Adrenal gland (tissue), 9 donors: ENCODE measurements at regions not wholly inside any gene's neighbourhood (a gene's known extent, or its start where the extent isn't known, plus 50 kb on each side); places are given as distances from the start of the nearest gene placed in this dataset.
"Not testable (repeated sequence)": the region's sequence is repeated elsewhere in the genome, so short reads cannot be mapped to it uniquely, and the experiment has no call there.

Experiments used
- DNase-seq, 7 donors: peaks; one replicate each; pipeline ENCODE4 v3.0.0-alpha.2; 2019 to 2020
- H3K27ac ChIP-seq, 5 donors: fragments of 200-600 bp; sonication (generic) in 4 of 5; 1 replicate in 3 of 5; 2 replicates in 2 of 5; pipeline versions ENCODE4 v1.5.1 to v1.8.0; 2016 to 2020; ENCODE audit warnings: mild to moderate bottlenecking in 1 of 5
- H3K27me3 ChIP-seq: fragments of 200-600 bp; 2 replicates; pipeline ENCODE4 v1.8.0; 2021
- H3K36me3 ChIP-seq, 2 donors: fragments of 200-600 bp; replicated peaks in 1 of 2; 1 replicate in 1 of 2; 2 replicates in 1 of 2; pipeline versions ENCODE4 v1.5.1 to v1.8.0; 2018 to 2022
- H3K4me1 ChIP-seq, 2 donors: fragments of 200-600 bp; replicated peaks in 1 of 2; 1 replicate in 1 of 2; 2 replicates in 1 of 2; pipeline versions ENCODE4 v1.5.1 to v1.8.0; 2018 to 2021
- H3K4me3 ChIP-seq, 4 donors: fragments of 200-600 bp; sonication (generic) in 3 of 4; one replicate each; pipeline ENCODE4 v1.5.1; 2016 to 2018
- H3K9me3 ChIP-seq, 3 donors: fragments of 200-600 bp; sonication (generic) in 1 of 3; replicated peaks in 1 of 3; 1 replicate in 2 of 3; 2 replicates in 1 of 3; pipeline versions ENCODE4 v1.5.1 to v1.8.0; 2016 to 2021
- POLR2A ChIP-seq, 2 donors: fragments of 450-650 bp; IDR thresholded peaks; one replicate each; pipeline ENCODE4 v1.6.1; 2017; ENCODE audit warnings: antibody characterized with exemption in 2 of 2, mild to moderate bottlenecking in 2 of 2, moderate library complexity in 1 of 2
- WGBS, 4 donors: extraction: QIAGEN DNeasy Blood & Tissue Kit in 2 of 4; methylation state at CpG; one replicate each; pipeline versions ENCODE4 v1.1.5 to v1.1.7; 2013 to 2017; 5-methylcytosine and 5-hydroxymethylcytosine counted together
- intact Hi-C, 2 donors: fragments of 100-400 bp; cut with DNase I; formaldehyde crosslinking; loops; one replicate each; pipeline versions ENCODE4 v1.14.1 to v1.15.0; 2022 to 2023
- TF ChIP-seq, protein P1 (sequence below), 6 experiments: fragments of 450-650 bp in 4 of 6; fragments of 200-600 bp in 2 of 6; sonication (generic) in 1 of 6; IDR thresholded peaks; 1 replicate in 5 of 6; 2 replicates in 1 of 6; pipeline versions ENCODE4 v1.5.1 to v1.8.0; 2016 to 2021; ENCODE audit warnings: antibody characterized with exemption in 6 of 6, mild to moderate bottlenecking in 2 of 6, moderate library complexity in 1 of 6
- donor health status: healthy with polysubstance abuse.
- donor health status: Bipolar disorder and iron deficiency.
- donor health status: DM: yes; HTN: yes; CAD: no.
- donor health status: DM: no; HTN: no; CAD: no.
- donor health status: DM: no; HTN: no; CAD: no.

DNA sequence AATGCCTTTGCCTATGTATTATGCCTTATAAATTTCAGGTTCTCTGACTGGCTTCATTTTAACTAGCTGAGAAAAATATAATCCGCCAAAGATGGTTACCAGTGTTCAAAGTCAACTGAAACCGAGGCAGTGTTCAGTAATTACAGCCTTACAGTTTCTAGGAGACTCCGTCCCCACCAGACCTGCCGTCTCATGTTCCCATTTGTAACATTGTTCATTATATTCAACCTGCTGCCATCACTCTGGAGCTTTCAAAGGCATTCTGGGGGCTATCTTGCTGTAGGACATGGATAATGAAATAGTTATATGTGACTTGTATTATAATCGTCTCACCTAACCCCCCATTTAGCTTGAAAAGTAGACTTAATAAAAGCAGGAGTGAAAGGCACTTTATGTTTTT lies 302.5 kb downstream of the RWDD3 start:
- H3K4me3 ChIP-seq: no peak overlapping the region
- no peak for DNase-seq
- no peaks in the 10 kb centered on the region for H3K27me3 ChIP-seq
- no peaks in the 10 kb centered on the region for H3K36me3 ChIP-seq
- H3K9me3 ChIP-seq: no peaks in the 10 kb centered on the region
- 72 to 80% (median 77%) methylated on average over 5 of the region's 5 CpGs for WGBS, 4 donors
- H3K4me1 ChIP-seq: no peaks in the 10 kb centered on the region
- TF ChIP-seq, protein P1, sequence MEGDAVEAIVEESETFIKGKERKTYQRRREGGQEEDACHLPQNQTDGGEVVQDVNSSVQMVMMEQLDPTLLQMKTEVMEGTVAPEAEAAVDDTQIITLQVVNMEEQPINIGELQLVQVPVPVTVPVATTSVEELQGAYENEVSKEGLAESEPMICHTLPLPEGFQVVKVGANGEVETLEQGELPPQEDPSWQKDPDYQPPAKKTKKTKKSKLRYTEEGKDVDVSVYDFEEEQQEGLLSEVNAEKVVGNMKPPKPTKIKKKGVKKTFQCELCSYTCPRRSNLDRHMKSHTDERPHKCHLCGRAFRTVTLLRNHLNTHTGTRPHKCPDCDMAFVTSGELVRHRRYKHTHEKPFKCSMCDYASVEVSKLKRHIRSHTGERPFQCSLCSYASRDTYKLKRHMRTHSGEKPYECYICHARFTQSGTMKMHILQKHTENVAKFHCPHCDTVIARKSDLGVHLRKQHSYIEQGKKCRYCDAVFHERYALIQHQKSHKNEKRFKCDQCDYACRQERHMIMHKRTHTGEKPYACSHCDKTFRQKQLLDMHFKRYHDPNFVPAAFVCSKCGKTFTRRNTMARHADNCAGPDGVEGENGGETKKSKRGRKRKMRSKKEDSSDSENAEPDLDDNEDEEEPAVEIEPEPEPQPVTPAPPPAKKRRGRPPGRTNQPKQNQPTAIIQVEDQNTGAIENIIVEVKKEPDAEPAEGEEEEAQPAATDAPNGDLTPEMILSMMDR (IDR thresholded peaks at IDR 0.05): no peak
- no peak for TF ChIP-seq POLR2A (IDR thresholded peaks at IDR 0.05)
- intact Hi-C loops: no loop called here
- no peak overlapping the region for H3K27ac ChIP-seq

DNA sequence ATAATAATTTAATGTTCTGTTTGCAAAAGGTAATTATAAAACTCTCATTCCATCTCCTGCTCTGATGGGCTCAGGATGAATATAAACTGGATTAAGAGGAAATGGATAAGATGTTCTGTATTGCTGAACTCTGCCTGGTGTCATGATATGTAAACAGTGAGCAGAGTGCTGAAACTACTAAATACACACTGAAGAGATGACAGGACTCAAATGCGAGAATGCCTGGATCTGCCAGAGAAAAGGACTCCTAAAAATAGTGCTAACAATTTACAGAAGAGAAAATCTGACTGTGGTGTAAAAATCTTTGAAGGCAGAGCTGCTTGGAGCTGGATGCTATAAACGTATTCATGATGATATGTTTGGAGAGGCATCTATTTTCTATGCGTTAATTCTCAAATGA lies 303.2 kb downstream of the RWDD3 start:
- H3K9me3 ChIP-seq: no peaks in the 10 kb centered on the region
- no peak overlapping the region for H3K27ac ChIP-seq
- 48 to 66% (median 61%) methylated on average over 3 of the region's 3 CpGs for WGBS, 4 donors

DNA sequence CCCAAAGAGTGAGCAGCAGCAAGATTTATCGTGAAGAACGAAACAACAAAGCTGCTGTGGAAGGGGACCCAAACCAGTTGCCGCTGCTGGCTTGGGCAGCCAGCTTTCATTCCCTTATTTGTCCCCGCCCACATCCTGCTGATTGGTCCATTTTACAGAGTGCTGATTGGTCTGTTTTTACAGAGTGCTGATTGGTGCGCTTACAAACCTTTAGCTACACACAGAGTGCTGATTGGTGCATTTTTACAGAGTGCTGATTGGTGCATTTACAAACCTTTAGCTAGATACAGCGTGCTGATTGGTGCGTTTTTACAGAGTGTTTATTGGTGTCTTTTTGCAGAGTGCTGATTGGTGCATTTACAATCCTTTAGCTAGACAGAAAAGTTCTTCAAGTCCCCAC lies 304.2 kb downstream of the RWDD3 start:
- intact Hi-C loops, H3K27me3 ChIP-seq, H3K4me3 ChIP-seq, H3K9me3 ChIP-seq, H3K27ac ChIP-seq, H3K4me1 ChIP-seq, DNase-seq, H3K36me3 ChIP-seq: not testable (repeated sequence)
- 83 to 91% (median 87%) methylated on average over 7 of the region's 7 CpGs for WGBS, 4 donors

More for the DNA sequence above, 303.2 kb downstream of the RWDD3 start:
- intact Hi-C loops: no loop called here
- Histone ChIP-seq H3K4me1 (no peaks in the 10 kb centered on the region), H3K4me3 (no peak overlapping the region), H3K36me3 (no peaks in the 10 kb centered on the region), H3K27me3 (no peaks in the 10 kb centered on the region)
- DNase-seq: no peak
- no peak for TF ChIP-seq POLR2A (IDR thresholded peaks at IDR 0.05)

DNA sequence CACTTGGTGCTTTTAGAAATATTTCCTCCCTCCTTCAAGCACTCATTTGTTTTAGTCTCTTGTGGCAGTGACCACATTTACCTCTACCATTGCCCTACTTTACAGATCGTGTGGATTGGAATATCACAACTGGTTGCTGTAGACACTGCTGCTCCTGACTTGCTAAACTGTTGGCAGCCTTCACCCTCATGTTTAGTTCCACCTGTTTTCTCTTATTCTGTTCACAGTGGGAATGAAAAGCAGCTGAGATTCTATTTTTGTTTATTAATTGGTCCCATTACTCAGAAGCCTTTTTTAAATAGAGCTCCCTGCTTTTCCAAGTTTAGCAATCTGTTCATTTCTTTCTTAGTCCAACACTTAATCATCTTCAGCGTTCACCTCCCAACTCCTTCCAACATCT lies 308.9 kb downstream of the RWDD3 start:
- Histone ChIP-seq H3K27ac (no peak overlapping the region), H3K4me1 (no peaks in the 10 kb centered on the region), H3K9me3 (no peaks in the 10 kb centered on the region), H3K4me3 (no peak overlapping the region), H3K36me3 (no peaks in the 10 kb centered on the region), H3K27me3 (no peaks in the 10 kb centered on the region)
- WGBS, 4 donors: 67 to 74% (median 73%) methylated on average over 2 of the region's 2 CpGs
- intact Hi-C loops: no loop called here
- no peak for DNase-seq
- TF ChIP-seq POLR2A (IDR thresholded peaks at IDR 0.05): no peak
- TF ChIP-seq, protein P1 (IDR thresholded peaks at IDR 0.05): no peak

DNA sequence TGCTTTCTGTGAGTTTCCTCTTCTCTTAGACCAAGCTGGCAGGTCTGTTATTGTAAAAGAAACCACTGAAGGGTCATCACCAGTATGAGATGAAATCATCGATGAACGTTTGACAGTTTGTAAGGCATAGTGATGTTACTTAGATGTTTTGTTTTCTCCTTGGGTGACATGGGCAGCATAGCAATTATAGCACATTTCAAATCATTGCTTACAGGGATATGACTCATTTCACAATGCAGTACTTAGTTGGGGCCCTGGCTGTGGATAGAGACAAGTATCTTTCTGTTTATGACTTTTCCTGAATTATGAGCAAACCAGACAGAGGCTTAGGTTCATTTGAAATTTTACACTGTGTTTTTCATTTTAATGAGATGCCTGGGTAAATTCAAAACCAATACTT lies 313.0 kb downstream of the RWDD3 start:
- H3K27me3 ChIP-seq: no peaks in the 10 kb centered on the region
- no peak overlapping the region for H3K4me3 ChIP-seq
- no peaks in the 10 kb centered on the region for H3K36me3 ChIP-seq
- no peak overlapping the region for H3K27ac ChIP-seq
- no peak for DNase-seq
- TF ChIP-seq, protein P1 (IDR thresholded peaks at IDR 0.05): no peak
- TF ChIP-seq POLR2A (IDR thresholded peaks at IDR 0.05): no peak
- intact Hi-C loops: no loop called here
- H3K9me3 ChIP-seq: no peaks in the 10 kb centered on the region
- H3K4me1 ChIP-seq: no peaks in the 10 kb centered on the region
- 55 to 78% (median 72%) methylated on average over 2 of the region's 2 CpGs for WGBS, 4 donors
